H9 (cell line): ENCODE measurements at regions not wholly inside any gene's neighbourhood (a gene's known extent, or its start where the extent isn't known, plus 50 kb on each side); places are given as distances from the start of the nearest gene placed in this dataset.

Experiments
- DNase-seq: peaks from one replicate; pipeline ENCODE4 v3.0.0-alpha.2; 2017
- H2AFZ ChIP-seq: one replicate; pipeline ENCODE4 v1.6.1; 2013; ENCODE audit warnings: mild to moderate bottlenecking, low read length, control low read depth, moderate library complexity
- H2AK5ac ChIP-seq: 2 replicates; pipeline ENCODE4 v1.6.1; 2013; ENCODE audit warnings: low read length, control low read depth, mixed read lengths; ENCODE audit not compliant: insufficient read length
- H2BK120ac ChIP-seq: one replicate; pipeline ENCODE4 v1.6.1; 2013; ENCODE audit warnings: low read depth, mild to moderate bottlenecking, low read length, control low read depth, inconsistent platforms; ENCODE audit not compliant: poor library complexity, severe bottlenecking
- H2BK12ac ChIP-seq: 2 replicates; pipeline ENCODE4 v1.6.1; 2013; ENCODE audit warnings: low read length, control low read depth, mixed read lengths, low read depth; ENCODE audit not compliant: insufficient read length
- H2BK15ac ChIP-seq: 2 replicates; pipeline ENCODE4 v1.6.1; 2013; ENCODE audit warnings: low read depth, low read length, control low read depth
- H2BK20ac ChIP-seq: one replicate; pipeline ENCODE4 v1.6.1; 2013; ENCODE audit warnings: low read depth, mild to moderate bottlenecking, low read length, control low read depth, inconsistent platforms; ENCODE audit not compliant: poor library complexity, severe bottlenecking
- H2BK5ac ChIP-seq: 2 replicates; pipeline ENCODE4 v1.6.1; 2013; ENCODE audit warnings: low read length, control low read depth, mixed read lengths; ENCODE audit not compliant: insufficient read length
- H3K14ac ChIP-seq: 2 replicates; pipeline ENCODE4 v1.6.1; 2013; ENCODE audit warnings: low read length, control low read depth; ENCODE audit not compliant: insufficient read depth
- H3K18ac ChIP-seq: 2 replicates; pipeline ENCODE4 v1.6.1; 2013; ENCODE audit warnings: low read depth, mild to moderate bottlenecking, mixed read lengths, low read length, control low read depth; ENCODE audit not compliant: insufficient read length
- H3K23ac ChIP-seq: 2 replicates; pipeline ENCODE4 v1.6.1; 2013; ENCODE audit warnings: low read length, control low read depth, mixed read lengths, low read depth; ENCODE audit not compliant: insufficient read length
- H3K23me2 ChIP-seq: 2 replicates; pipeline ENCODE4 v1.6.1; 2013; ENCODE audit warnings: low read depth, mild to moderate bottlenecking, mixed read lengths, low read length, control low read depth; ENCODE audit not compliant: insufficient read length, poor library complexity, severe bottlenecking
- H3K27ac ChIP-seq: 2 replicates; pipeline ENCODE4 v1.5.1; 2013; ENCODE audit warnings: low read length, control low read depth, mixed read lengths, low read depth; ENCODE audit not compliant: insufficient read length
- H3K27me3 ChIP-seq: 2 replicates; pipeline ENCODE4 v1.6.1; 2013; ENCODE audit warnings: low read length, control low read depth, inconsistent platforms; ENCODE audit not compliant: insufficient read depth
- H3K4ac ChIP-seq: 2 replicates; pipeline ENCODE4 v1.6.1; 2013; ENCODE audit warnings: low read depth, mild to moderate bottlenecking, control low read depth, inconsistent platforms, low read length, moderate library complexity
- H3K4me1 ChIP-seq: 2 replicates; pipeline ENCODE4 v1.6.1; 2013; ENCODE audit warnings: low read length, control low read depth, inconsistent platforms; ENCODE audit not compliant: insufficient read depth
- H3K4me2 ChIP-seq: 2 replicates; pipeline ENCODE4 v1.6.1; 2013; ENCODE audit warnings: low read length, control low read depth, mixed read lengths; ENCODE audit not compliant: insufficient read length, insufficient read depth
- H3K56ac ChIP-seq: 2 replicates; pipeline ENCODE4 v1.6.1; 2013; ENCODE audit warnings: low read depth, mild to moderate bottlenecking, mixed read lengths, low read length, control low read depth; ENCODE audit not compliant: insufficient read length
- H3K79me1 ChIP-seq: 2 replicates; pipeline ENCODE4 v1.6.1; 2013; ENCODE audit warnings: low read depth, mild to moderate bottlenecking, moderate library complexity, low read length, control low read depth, inconsistent platforms; ENCODE audit not compliant: insufficient read depth, poor library complexity, severe bottlenecking
- H3K79me2 ChIP-seq: 2 replicates; pipeline ENCODE4 v1.6.1; 2013; ENCODE audit warnings: low read length, control low read depth, inconsistent platforms; ENCODE audit not compliant: insufficient read depth
- H3K9ac ChIP-seq: 2 replicates; pipeline ENCODE4 v1.6.1; 2013; ENCODE audit warnings: low read length, control low read depth, mixed read lengths; ENCODE audit not compliant: insufficient read length; ENCODE audit errors: extremely low read depth
- H3K9me3 ChIP-seq: one replicate; pipeline ENCODE4 v1.6.1; 2013; ENCODE audit warnings: low read depth, low read length, inconsistent platforms; ENCODE audit not compliant: control insufficient read depth
- H3T11ph ChIP-seq: one replicate; pipeline ENCODE4 v1.6.1; 2013; ENCODE audit warnings: mild to moderate bottlenecking, low read length, control low read depth, inconsistent platforms
- H4K20me1 ChIP-seq: one replicate; pipeline ENCODE4 v1.6.1; 2013; ENCODE audit not compliant: control insufficient read depth, insufficient read length, insufficient read depth
- H4K5ac ChIP-seq: 2 replicates; pipeline ENCODE4 v1.6.1; 2013; ENCODE audit warnings: low read depth, mild to moderate bottlenecking, mixed read lengths, low read length, control low read depth; ENCODE audit not compliant: insufficient read length
- H4K8ac ChIP-seq: replicated peaks from 2 replicates; pipeline ENCODE4 v1.6.1; 2013; ENCODE audit warnings: low read length, control low read depth, mixed read lengths, low read depth; ENCODE audit not compliant: insufficient read length
- H4K91ac ChIP-seq: 2 replicates; pipeline ENCODE4 v1.6.1; 2013; ENCODE audit warnings: low read depth, mild to moderate bottlenecking, moderate library complexity, mixed read lengths, low read length, control low read depth; ENCODE audit not compliant: insufficient read length
- H3K27ac Mint-ChIP-seq, 3 experiments: 2 replicates in 2 of 3; 3 replicates in 1 of 3; pipeline ENCODE4 v1.8.0; 2020 to 2021; ENCODE audit warnings: mixed read lengths in 3 of 3, mild to moderate bottlenecking in 1 of 3, moderate library complexity in 1 of 3
- H3K27me3 Mint-ChIP-seq: 2 replicates; pipeline ENCODE4 v1.8.0; 2021; ENCODE audit warnings: low read depth, mild to moderate bottlenecking, moderate library complexity, mixed read lengths
- H3K36me3 Mint-ChIP-seq, 3 experiments: 2 replicates in 2 of 3; 3 replicates in 1 of 3; pipeline ENCODE4 v1.8.0; 2020 to 2021; ENCODE audit warnings: low read depth in 3 of 3, mixed read lengths in 3 of 3; ENCODE audit not compliant: insufficient read depth in 1 of 3
- H3K4me1 Mint-ChIP-seq, 2 experiments: 2 replicates each; pipeline ENCODE4 v1.8.0; 2020; ENCODE audit warnings: mixed read lengths in 2 of 2
- H3K4me3 Mint-ChIP-seq, 2 experiments: 2 replicates in 1 of 2; 3 replicates in 1 of 2; pipeline ENCODE4 v1.8.0; 2020 to 2021; ENCODE audit warnings: mild to moderate bottlenecking in 2 of 2, mixed read lengths in 2 of 2, moderate library complexity in 1 of 2
- H3K9me3 Mint-ChIP-seq, 2 experiments: 2 replicates in 1 of 2; 3 replicates in 1 of 2; pipeline ENCODE4 v1.8.0; 2020; ENCODE audit warnings: mild to moderate bottlenecking in 2 of 2, mixed read lengths in 2 of 2, moderate library complexity in 1 of 2
- WGBS: extraction: QIAGEN DNeasy Blood & Tissue Kit; methylation state at CpG from one replicate; pipeline ENCODE4 v1.1.7; 2013; ENCODE audit warnings: missing lambda C conversion rate, low lambda C conversion rate, mixed read lengths; ENCODE audit not compliant: insufficient read length; ENCODE audit errors: extremely low coverage; 5-methylcytosine and 5-hydroxymethylcytosine counted together
- TF ChIP-seq, protein P1 (sequence below): fragments of 200-600 bp; sonication (generic); conservative IDR thresholded peaks from 3 replicates; pipeline ENCODE4 v1.8.0; 2021; ENCODE audit warnings: antibody characterized with exemption, mild to moderate bottlenecking

DNA sequence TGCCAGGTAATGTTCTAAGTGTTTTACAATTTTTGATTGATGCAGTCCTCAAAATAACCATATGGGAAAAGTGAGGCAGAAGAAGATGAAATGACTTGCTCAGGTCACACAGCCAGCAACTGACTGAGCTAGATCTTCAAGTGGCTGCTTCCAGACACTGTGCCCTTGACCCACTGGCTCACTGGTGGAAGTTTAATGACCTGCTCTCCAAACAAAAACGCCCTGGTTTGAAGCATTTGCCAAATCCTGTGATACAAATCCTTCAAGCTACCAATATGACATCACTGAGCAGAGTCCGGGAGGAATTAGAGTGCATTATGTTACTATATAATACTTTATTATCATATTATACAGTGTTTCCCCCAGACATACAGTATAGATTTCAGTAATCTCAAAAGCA, 459.4 kb downstream of the GADD45G start:
- no peak overlapping the region for H3K56ac ChIP-seq
- H2BK15ac ChIP-seq, result no peak overlapping the region
- no peak overlapping the region for H2BK12ac ChIP-seq
- Mint-ChIP-seq H3K9me3 (no peaks in the 10 kb centered on the region), H3K4me1 (peaks cover 9 to 12% of the 10 kb centered on the region in 2 experiments), H3K36me3 (no peaks in the 10 kb centered on the region), H3K4me3 (no peak overlapping the region), H3K27me3 (peaks cover 2% of the 10 kb centered on the region), H3K27ac (no peak overlapping the region)
- no peak overlapping the region for H3K4ac ChIP-seq
- no peak overlapping the region for H3K23ac ChIP-seq
- no peak overlapping the region for H3K18ac ChIP-seq
- H3K14ac ChIP-seq, result no peak overlapping the region
- H2BK5ac ChIP-seq, result no peak overlapping the region
- no peaks in the 10 kb centered on the region for H3K27me3 ChIP-seq
- H4K8ac ChIP-seq, result no peak overlapping the region
- H2BK120ac ChIP-seq, result no peak overlapping the region
- H3K79me2 ChIP-seq, result no peaks in the 10 kb centered on the region
- no peak overlapping the region for H3T11ph ChIP-seq
- no peaks in the 10 kb centered on the region for H3K4me1 ChIP-seq
- H3K23me2 ChIP-seq, result no peaks in the 10 kb centered on the region
- no peaks in the 10 kb centered on the region for H3K9me3 ChIP-seq
- H4K20me1 ChIP-seq, result no peaks in the 10 kb centered on the region
- DNase-seq, result no peak
- no peak overlapping the region for H2AK5ac ChIP-seq
- H2AFZ ChIP-seq, result no peak overlapping the region
- no peaks in the 10 kb centered on the region for H3K79me1 ChIP-seq
- H3K4me2 ChIP-seq, result no peak overlapping the region
- H4K5ac ChIP-seq, result no peak overlapping the region
- H3K27ac ChIP-seq, result no peak overlapping the region
- H3K9ac ChIP-seq, result no peak overlapping the region
- no peak overlapping the region for H2BK20ac ChIP-seq
- TF ChIP-seq, protein P1, sequence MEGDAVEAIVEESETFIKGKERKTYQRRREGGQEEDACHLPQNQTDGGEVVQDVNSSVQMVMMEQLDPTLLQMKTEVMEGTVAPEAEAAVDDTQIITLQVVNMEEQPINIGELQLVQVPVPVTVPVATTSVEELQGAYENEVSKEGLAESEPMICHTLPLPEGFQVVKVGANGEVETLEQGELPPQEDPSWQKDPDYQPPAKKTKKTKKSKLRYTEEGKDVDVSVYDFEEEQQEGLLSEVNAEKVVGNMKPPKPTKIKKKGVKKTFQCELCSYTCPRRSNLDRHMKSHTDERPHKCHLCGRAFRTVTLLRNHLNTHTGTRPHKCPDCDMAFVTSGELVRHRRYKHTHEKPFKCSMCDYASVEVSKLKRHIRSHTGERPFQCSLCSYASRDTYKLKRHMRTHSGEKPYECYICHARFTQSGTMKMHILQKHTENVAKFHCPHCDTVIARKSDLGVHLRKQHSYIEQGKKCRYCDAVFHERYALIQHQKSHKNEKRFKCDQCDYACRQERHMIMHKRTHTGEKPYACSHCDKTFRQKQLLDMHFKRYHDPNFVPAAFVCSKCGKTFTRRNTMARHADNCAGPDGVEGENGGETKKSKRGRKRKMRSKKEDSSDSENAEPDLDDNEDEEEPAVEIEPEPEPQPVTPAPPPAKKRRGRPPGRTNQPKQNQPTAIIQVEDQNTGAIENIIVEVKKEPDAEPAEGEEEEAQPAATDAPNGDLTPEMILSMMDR, result no peak
- no peak overlapping the region for H4K91ac ChIP-seq
- WGBS, result no CpG with 5 or more reads among the region's 2 CpGs
